Fibroblast of mammary gland (primary cell): ENCODE measurements at regions not wholly inside any gene's neighbourhood (a gene's known extent, or its start where the extent isn't known, plus 50 kb on each side); places are given as distances from the start of the nearest gene placed in this dataset.

Experiments
- DNase-seq: peaks from one replicate; pipeline ENCODE4 v3.0.0-alpha.2; 2010; ENCODE audit warnings: low read depth
- H3K4me3 ChIP-seq: 2 replicates; pipeline ENCODE4 v1.5.1; 2011; ENCODE audit warnings: low read depth, mild to moderate bottlenecking, low read length, moderate library complexity; ENCODE audit not compliant: control insufficient read depth
- CTCF ChIP-seq: conservative IDR thresholded peaks from 2 replicates; pipeline ENCODE4 v1.5.1; 2011; ENCODE audit warnings: low read depth, low read length, inconsistent platforms; ENCODE audit not compliant: control insufficient read depth, insufficient read depth

DNA sequence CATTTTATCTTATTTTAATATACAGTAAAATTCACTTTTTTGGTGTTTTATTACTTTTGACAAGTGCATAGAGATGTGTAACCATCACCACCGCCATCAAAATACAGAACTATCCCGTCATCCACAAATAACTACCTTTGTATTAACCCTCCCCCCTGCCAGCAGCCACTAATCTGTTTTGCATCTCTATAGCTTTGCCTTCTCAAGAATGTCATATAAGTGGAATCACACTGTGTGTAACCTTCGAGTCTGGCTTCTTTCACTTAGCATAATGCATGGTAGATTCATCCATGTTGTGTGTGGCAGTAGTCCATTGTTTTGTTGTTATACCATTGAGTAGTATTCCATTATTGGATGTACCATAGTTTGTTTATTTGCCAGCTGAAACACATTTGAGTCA lies 98.8 kb downstream of the BOD1 start:
- no peak for DNase-seq
- TF ChIP-seq CTCF = no peak
- H3K4me3 ChIP-seq = no peak overlapping the region

- TF ChIP-seq CTCF = no peak
- H3K4me3 ChIP-seq = no peak overlapping the region
- peak; percentile 97 for DNase-seq
Observed at GRCh38 chr5:173515526-173515925, 100.9 kb downstream of the BOD1 start.

- TF ChIP-seq CTCF = no peak
- peak; percentile 38 for DNase-seq
- H3K4me3 ChIP-seq = no peak overlapping the region
Observed at GRCh38 chr5:173514661-173515060, 101.8 kb downstream of the BOD1 start.

- DNase-seq = peak; percentile 56
- H3K4me3 ChIP-seq = no peak overlapping the region
- TF ChIP-seq CTCF = peak; percentile 17
Observed at GRCh38 chr5:173513521-173513991, 102.9 kb downstream of the BOD1 start.

DNA sequence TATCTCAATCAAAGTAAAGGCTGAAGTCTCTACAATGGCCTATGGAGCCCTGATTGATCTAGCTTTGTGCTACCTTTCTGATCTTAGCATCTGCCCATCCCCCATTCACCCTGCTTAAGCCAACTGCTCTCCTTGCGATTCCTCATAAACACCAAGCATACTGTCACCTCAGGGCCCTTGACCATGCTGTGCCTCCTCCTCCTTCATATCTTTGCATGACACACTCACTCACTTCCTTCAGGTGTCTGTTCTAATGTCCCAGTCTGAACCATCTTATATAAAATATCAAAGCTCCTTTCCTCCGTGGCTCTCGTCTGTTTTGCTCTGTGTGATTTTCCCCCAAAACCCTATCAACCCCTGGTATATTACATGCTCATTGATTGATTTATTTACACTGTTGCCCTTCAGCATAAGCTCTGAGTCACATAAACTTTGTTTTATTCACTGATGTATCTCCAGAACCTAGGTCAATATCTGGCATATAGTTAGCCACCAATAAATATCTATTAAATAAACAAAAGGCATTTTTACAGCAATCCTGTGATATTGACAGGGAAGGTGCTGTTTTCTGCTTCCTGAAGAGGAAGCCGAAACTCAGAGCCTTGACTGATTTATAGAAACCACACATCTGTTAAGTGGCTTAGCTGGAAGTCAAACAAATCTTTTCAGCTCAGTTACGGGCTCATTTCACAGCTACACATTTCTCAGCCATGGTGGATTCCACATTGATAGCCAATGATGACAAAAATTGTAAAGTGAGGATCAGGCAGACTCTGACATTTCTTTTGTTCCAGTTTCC lies 103.6 kb downstream of the BOD1 start:
- DNase-seq = no peak

GRCh38 chr5:173509060-173509459 lies 107.4 kb downstream of the BOD1 start:
- TF ChIP-seq CTCF = no peak
- H3K4me3 ChIP-seq = no peak overlapping the region
- DNase-seq = peak; percentile 54

More for the DNA sequence above, 103.6 kb downstream of the BOD1 start:
- no peak overlapping the region for H3K4me3 ChIP-seq
- TF ChIP-seq CTCF = no peak
